HEK293 (cell line): ENCODE measurements at regions not wholly inside any gene's neighbourhood (a gene's known extent, or its start where the extent isn't known, plus 50 kb on each side); places are given as distances from the start of the nearest gene placed in this dataset.

Experiments
- MYNN ChIP-seq: fragments of 450-650 bp; formaldehyde crosslinking; IDR thresholded peaks from 2 replicates; pipeline ENCODE4 v1.5.1; 2016; ENCODE audit warnings: missing biosample characterization, missing genetic modification characterization, borderline replicate concordance
- YY1 ChIP-seq: fragments of 450-650 bp; formaldehyde crosslinking; IDR thresholded peaks from 2 replicates; pipeline ENCODE4 v1.5.1; 2018; ENCODE audit warnings: missing biosample characterization, missing genetic modification characterization
- ZBTB7A ChIP-seq: fragments of 450-650 bp; formaldehyde crosslinking; IDR thresholded peaks from 2 replicates; pipeline ENCODE4 v1.5.1; 2016; ENCODE audit warnings: low read depth, missing biosample characterization, missing genetic modification characterization
- ZNF175 ChIP-seq: fragments of 450-650 bp; formaldehyde crosslinking; IDR thresholded peaks from 2 replicates; pipeline ENCODE4 v1.5.1; 2016; ENCODE audit warnings: missing biosample characterization, missing genetic modification characterization
- ZNF221 ChIP-seq: fragments of 450-650 bp; formaldehyde crosslinking; IDR thresholded peaks from 2 replicates; pipeline ENCODE4 v1.5.1; 2017; ENCODE audit warnings: missing biosample characterization, missing genetic modification characterization, borderline replicate concordance
- ZNF324 ChIP-seq: fragments of 450-650 bp; formaldehyde crosslinking; IDR thresholded peaks from 2 replicates; pipeline ENCODE4 v1.5.1; 2016; ENCODE audit warnings: missing biosample characterization, missing genetic modification characterization
- ZNF501 ChIP-seq: fragments of 450-650 bp; formaldehyde crosslinking; IDR thresholded peaks from 2 replicates; pipeline ENCODE4 v1.5.1; 2016; ENCODE audit warnings: missing biosample characterization, missing genetic modification characterization
- TF ChIP-seq, protein P1 (sequence below): fragments of 450-650 bp; formaldehyde crosslinking; IDR thresholded peaks from 2 replicates; pipeline ENCODE4 v1.5.1; 2016; ENCODE audit warnings: missing biosample characterization, missing genetic modification characterization
- TF ChIP-seq, protein P2 (sequence below): fragments of 450-650 bp; formaldehyde crosslinking; IDR thresholded peaks from 2 replicates; pipeline ENCODE4 v1.5.1; 2016; ENCODE audit warnings: missing biosample characterization, missing genetic modification characterization
- TF ChIP-seq, protein P3 (sequence below): fragments of 450-650 bp; formaldehyde crosslinking; IDR thresholded peaks from 2 replicates; pipeline ENCODE4; 2016; ENCODE audit warnings: missing biosample characterization, missing genetic modification characterization
- TF ChIP-seq, protein P4 (sequence below): fragments of 450-650 bp; formaldehyde crosslinking; conservative IDR thresholded peaks from 2 replicates; pipeline ENCODE4 v1.5.1; 2016; ENCODE audit warnings: low read depth, missing biosample characterization, missing genetic modification characterization
- TF ChIP-seq, protein P5 (sequence below): fragments of 450-650 bp; formaldehyde crosslinking; IDR thresholded peaks from 2 replicates; pipeline ENCODE4 v1.5.1; 2016; ENCODE audit warnings: missing biosample characterization, missing genetic modification characterization
- TF ChIP-seq, protein P6 (sequence below): fragments of 450-650 bp; formaldehyde crosslinking; optimal IDR thresholded peaks from 2 replicates; pipeline ENCODE3; 2016; ENCODE audit warnings: missing biosample characterization, mild to moderate bottlenecking, missing genetic modification characterization

DNA sequence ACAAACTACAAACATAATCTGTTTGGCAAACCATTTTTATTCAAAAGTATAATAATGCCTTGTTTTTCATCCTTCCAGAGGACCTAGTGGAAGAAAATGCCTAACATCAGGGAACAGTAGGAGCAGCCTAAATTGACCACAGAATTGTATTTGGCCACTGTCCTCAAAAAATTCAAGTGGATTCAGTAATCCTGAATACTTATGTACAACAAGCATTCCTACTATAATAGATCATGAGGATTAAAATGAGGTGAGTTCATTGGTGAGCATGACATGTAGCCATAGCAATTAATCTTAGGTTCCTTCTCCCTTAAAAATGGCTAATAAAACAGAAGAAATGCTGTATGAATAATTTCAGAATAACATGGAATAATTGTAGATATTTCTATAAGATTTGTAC lies 209.3 kb downstream of the DAD1 start:
- TF ChIP-seq, protein P1, sequence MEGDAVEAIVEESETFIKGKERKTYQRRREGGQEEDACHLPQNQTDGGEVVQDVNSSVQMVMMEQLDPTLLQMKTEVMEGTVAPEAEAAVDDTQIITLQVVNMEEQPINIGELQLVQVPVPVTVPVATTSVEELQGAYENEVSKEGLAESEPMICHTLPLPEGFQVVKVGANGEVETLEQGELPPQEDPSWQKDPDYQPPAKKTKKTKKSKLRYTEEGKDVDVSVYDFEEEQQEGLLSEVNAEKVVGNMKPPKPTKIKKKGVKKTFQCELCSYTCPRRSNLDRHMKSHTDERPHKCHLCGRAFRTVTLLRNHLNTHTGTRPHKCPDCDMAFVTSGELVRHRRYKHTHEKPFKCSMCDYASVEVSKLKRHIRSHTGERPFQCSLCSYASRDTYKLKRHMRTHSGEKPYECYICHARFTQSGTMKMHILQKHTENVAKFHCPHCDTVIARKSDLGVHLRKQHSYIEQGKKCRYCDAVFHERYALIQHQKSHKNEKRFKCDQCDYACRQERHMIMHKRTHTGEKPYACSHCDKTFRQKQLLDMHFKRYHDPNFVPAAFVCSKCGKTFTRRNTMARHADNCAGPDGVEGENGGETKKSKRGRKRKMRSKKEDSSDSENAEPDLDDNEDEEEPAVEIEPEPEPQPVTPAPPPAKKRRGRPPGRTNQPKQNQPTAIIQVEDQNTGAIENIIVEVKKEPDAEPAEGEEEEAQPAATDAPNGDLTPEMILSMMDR, result no peak
- TF ChIP-seq, protein P2, sequence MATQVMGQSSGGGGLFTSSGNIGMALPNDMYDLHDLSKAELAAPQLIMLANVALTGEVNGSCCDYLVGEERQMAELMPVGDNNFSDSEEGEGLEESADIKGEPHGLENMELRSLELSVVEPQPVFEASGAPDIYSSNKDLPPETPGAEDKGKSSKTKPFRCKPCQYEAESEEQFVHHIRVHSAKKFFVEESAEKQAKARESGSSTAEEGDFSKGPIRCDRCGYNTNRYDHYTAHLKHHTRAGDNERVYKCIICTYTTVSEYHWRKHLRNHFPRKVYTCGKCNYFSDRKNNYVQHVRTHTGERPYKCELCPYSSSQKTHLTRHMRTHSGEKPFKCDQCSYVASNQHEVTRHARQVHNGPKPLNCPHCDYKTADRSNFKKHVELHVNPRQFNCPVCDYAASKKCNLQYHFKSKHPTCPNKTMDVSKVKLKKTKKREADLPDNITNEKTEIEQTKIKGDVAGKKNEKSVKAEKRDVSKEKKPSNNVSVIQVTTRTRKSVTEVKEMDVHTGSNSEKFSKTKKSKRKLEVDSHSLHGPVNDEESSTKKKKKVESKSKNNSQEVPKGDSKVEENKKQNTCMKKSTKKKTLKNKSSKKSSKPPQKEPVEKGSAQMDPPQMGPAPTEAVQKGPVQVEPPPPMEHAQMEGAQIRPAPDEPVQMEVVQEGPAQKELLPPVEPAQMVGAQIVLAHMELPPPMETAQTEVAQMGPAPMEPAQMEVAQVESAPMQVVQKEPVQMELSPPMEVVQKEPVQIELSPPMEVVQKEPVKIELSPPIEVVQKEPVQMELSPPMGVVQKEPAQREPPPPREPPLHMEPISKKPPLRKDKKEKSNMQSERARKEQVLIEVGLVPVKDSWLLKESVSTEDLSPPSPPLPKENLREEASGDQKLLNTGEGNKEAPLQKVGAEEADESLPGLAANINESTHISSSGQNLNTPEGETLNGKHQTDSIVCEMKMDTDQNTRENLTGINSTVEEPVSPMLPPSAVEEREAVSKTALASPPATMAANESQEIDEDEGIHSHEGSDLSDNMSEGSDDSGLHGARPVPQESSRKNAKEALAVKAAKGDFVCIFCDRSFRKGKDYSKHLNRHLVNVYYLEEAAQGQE, result no peak
- TF ChIP-seq, protein P3, sequence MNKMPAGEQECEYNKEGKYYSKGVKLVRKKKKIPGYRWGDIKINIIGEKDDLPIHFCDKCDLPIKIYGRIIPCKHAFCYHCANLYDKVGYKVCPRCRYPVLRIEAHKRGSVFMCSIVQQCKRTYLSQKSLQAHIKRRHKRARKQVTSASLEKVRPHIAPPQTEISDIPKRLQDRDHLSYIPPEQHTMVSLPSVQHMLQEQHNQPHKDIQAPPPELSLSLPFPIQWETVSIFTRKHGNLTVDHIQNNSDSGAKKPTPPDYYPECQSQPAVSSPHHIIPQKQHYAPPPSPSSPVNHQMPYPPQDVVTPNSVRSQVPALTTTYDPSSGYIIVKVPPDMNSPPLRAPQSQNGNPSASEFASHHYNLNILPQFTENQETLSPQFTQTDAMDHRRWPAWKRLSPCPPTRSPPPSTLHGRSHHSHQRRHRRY (tag by site-specific recombination), result no peak
- TF ChIP-seq MYNN (tag by site-specific recombination) (no peak), ZNF175 (tag by site-specific recombination) (no peak), ZNF501 (tag by site-specific recombination) (no peak), ZNF221 (tag by site-specific recombination) (no peak), ZNF324 (tag by site-specific recombination) (no peak), ZBTB7A (tag by site-specific recombination) (no peak), YY1 (tag by site-specific recombination) (no peak)
- TF ChIP-seq, protein P4, sequence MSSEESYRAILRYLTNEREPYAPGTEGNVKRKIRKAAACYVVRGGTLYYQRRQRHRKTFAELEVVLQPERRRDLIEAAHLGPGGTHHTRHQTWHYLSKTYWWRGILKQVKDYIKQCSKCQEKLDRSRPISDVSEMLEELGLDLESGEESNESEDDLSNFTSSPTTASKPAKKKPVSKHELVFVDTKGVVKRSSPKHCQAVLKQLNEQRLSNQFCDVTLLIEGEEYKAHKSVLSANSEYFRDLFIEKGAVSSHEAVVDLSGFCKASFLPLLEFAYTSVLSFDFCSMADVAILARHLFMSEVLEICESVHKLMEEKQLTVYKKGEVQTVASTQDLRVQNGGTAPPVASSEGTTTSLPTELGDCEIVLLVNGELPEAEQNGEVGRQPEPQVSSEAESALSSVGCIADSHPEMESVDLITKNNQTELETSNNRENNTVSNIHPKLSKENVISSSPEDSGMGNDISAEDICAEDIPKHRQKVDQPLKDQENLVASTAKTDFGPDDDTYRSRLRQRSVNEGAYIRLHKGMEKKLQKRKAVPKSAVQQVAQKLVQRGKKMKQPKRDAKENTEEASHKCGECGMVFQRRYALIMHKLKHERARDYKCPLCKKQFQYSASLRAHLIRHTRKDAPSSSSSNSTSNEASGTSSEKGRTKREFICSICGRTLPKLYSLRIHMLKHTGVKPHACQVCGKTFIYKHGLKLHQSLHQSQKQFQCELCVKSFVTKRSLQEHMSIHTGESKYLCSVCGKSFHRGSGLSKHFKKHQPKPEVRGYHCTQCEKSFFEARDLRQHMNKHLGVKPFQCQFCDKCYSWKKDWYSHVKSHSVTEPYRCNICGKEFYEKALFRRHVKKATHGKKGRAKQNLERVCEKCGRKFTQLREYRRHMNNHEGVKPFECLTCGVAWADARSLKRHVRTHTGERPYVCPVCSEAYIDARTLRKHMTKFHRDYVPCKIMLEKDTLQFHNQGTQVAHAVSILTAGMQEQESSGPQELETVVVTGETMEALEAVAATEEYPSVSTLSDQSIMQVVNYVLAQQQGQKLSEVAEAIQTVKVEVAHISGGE (tag by site-specific recombination), result no peak
- TF ChIP-seq, protein P5, sequence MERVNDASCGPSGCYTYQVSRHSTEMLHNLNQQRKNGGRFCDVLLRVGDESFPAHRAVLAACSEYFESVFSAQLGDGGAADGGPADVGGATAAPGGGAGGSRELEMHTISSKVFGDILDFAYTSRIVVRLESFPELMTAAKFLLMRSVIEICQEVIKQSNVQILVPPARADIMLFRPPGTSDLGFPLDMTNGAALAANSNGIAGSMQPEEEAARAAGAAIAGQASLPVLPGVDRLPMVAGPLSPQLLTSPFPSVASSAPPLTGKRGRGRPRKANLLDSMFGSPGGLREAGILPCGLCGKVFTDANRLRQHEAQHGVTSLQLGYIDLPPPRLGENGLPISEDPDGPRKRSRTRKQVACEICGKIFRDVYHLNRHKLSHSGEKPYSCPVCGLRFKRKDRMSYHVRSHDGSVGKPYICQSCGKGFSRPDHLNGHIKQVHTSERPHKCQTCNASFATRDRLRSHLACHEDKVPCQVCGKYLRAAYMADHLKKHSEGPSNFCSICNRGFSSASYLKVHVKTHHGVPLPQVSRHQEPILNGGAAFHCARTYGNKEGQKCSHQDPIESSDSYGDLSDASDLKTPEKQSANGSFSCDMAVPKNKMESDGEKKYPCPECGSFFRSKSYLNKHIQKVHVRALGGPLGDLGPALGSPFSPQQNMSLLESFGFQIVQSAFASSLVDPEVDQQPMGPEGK (tag by site-specific recombination), result no peak
- TF ChIP-seq, protein P6, sequence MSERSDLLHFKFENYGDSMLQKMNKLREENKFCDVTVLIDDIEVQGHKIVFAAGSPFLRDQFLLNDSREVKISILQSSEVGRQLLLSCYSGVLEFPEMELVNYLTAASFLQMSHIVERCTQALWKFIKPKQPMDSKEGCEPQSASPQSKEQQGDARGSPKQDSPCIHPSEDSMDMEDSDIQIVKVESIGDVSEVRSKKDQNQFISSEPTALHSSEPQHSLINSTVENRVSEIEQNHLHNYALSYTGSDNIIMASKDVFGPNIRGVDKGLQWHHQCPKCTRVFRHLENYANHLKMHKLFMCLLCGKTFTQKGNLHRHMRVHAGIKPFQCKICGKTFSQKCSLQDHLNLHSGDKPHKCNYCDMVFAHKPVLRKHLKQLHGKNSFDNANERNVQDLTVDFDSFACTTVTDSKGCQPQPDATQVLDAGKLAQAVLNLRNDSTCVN (tag by site-specific recombination), result no peak
